ENCODE measurements at regions not wholly inside any gene's neighbourhood (a gene's known extent, or its start where the extent isn't known, plus 50 kb on each side); places are given as distances from the start of the nearest gene placed in this dataset.

DNA sequence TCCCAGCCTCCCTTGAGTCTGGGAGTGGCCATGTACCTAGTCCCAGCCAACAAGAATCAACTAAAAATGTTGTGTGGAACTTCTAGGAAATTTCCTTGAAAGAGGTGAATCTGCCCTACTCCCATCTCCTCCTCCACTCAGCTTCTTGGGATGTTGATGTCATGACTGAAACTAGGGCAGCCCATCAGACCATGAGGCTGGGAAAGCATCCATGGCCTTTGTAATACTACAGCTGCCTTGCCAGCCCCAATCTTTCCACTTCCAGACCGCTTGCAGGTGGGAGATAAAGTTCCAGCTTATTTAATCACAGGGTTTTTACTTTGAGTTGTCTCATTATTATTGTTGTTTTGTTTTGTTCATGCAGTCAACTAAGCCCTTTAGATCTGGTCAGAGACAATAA, 170.3 kb upstream of the LMNTD1 start:
- Mint-ChIP-seq H3K36me3 (no peaks in the 10 kb centered on the region), H3K9me3 (no peaks in the 10 kb centered on the region), H3K27ac (no peak overlapping the region)
- no peak for ATAC-seq
- DNase-seq (ENCODE audit: low spot score in 2 of 2) = no peak

DNA sequence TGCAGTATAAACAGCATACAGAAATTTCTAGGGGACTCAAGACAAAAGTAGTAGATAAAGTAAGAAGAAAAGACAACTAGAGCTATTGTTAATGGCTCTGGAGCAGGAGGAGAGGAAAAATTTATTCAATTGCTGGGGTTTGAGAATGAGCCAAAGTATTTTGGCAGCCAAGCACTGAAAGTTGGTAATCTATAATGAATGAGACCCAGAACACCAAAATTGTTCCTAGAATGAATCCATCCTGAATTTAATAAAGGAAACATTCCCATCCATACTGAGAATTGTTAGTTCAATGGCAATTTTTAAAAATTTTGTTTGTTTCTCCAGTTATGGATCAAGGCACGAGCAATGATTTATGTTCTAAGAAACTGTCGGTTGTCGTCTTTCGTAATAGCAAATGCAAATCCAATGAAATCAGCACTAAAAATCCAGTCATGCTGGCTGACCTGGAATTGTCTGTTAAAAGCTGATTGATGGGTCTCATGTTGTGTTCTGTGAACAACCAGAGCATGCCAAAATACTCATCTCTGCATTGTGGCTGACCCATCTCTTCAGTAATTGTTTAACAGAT, 170.9 kb upstream of the LMNTD1 start:
- Mint-ChIP-seq H3K27ac (no peak overlapping the region), H3K9me3 (no peaks in the 10 kb centered on the region), H3K36me3 (no peaks in the 10 kb centered on the region)
- ATAC-seq (no peak), DNase-seq (ENCODE audit: low spot score in 2 of 2) (no peak)

GRCh38 chr12:25725470-25725869, 172.4 kb upstream of the LMNTD1 start:
- DNase-seq (ENCODE audit: low spot score in 2 of 2) = no peak
- no peaks in the 10 kb centered on the region for H3K36me3 Mint-ChIP-seq
- no peak overlapping the region for H3K27ac Mint-ChIP-seq
- peaks cover 5 to 6% of the 10 kb centered on the region in 2 donors for H3K9me3 Mint-ChIP-seq
- ATAC-seq = no peak

GRCh38 chr12:25725931-25726330, 172.8 kb upstream of the LMNTD1 start:
- Mint-ChIP-seq H3K27ac (no peak overlapping the region), H3K36me3 (no peaks in the 10 kb centered on the region), H3K9me3 (peaks cover 7 to 8% of the 10 kb centered on the region in 2 donors)
- ATAC-seq (no peak), DNase-seq (ENCODE audit: low spot score in 2 of 2) (no peak)

GRCh38 chr12:25728056-25728595, 175.0 kb upstream of the LMNTD1 start:
- Mint-ChIP-seq H3K9me3 (peaks cover 7 to 8% of the 10 kb centered on the region in 2 donors), H3K27ac (no peak overlapping the region), H3K36me3 (no peaks in the 10 kb centered on the region)
- ATAC-seq (no peak), DNase-seq (ENCODE audit: low spot score in 2 of 2) (no peak)

- H3K9me3 Mint-ChIP-seq = peaks cover 7 to 8% of the 10 kb centered on the region in 2 donors
- H3K36me3 Mint-ChIP-seq = no peaks in the 10 kb centered on the region
- ATAC-seq (no peak), DNase-seq (ENCODE audit: low spot score in 2 of 2) (no peak)
- H3K27ac Mint-ChIP-seq = no peak overlapping the region
Observed at GRCh38 chr12:25730489-25731349, 177.6 kb upstream of the LMNTD1 start.

DNA sequence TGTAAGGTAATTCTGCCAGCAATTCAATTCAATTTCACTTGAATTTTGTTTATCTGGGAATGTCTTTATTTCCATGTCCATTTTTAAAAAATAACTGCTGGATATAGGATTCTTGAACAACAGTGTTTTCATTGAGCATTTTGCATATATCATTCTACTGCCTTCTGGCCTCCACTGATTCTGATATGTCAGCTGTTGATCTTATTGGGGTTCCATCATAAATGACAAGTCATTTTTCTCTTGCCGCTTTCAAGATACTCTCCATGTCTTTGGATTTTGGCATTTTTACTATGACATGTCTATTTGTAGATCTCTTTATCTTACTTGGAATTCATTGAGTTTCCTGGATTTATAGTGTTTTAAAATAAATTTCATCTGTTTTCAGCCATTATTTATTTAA, 180.5 kb upstream of the LMNTD1 start:
- H3K36me3 Mint-ChIP-seq = peaks cover 0 to 5% of the 10 kb centered on the region in 2 donors
- H3K9me3 Mint-ChIP-seq = peaks cover 13 to 14% of the 10 kb centered on the region in 2 donors
- DNase-seq (ENCODE audit: low spot score in 2 of 2) = no peak
- no peak for ATAC-seq
- no peak overlapping the region for H3K27ac Mint-ChIP-seq

- H3K36me3 Mint-ChIP-seq = peaks cover 0 to 5% of the 10 kb centered on the region in 2 donors
- H3K27ac Mint-ChIP-seq = no peak overlapping the region
- peaks cover 13 to 14% of the 10 kb centered on the region in 2 donors for H3K9me3 Mint-ChIP-seq
- no peak for DNase-seq (ENCODE audit: low spot score in 2 of 2)
- ATAC-seq = no peak
Observed at GRCh38 chr12:25734529-25735180, 181.6 kb upstream of the LMNTD1 start.

DNA sequence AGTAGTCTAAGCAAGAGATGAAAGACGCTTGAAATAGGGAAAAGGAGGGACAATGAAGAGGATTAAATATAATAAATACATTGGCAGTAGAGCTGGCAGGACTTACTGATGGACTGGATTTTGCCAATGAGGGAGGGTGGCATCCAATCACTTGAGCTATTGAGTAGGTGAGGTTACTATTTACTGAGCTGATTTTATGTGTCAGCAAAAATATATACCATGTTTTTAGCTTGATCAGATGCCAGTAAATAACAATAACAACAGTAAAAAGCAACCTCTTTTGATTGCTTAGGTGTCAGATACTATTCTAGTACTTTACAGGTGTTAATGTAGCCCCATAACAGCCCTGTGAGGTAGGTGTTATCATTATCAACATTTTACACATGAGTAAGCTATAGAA, 187.5 kb upstream of the LMNTD1 start:
- ATAC-seq (no peak), DNase-seq (ENCODE audit: low spot score in 2 of 2) (no peak)
- H3K36me3 Mint-ChIP-seq = peaks cover 0 to 5% of the 10 kb centered on the region in 2 donors
- H3K27ac Mint-ChIP-seq = no peak overlapping the region
- peaks cover 6 to 10% of the 10 kb centered on the region in 2 donors for H3K9me3 Mint-ChIP-seq

- peaks cover 0 to 5% of the 10 kb centered on the region in 2 donors for H3K36me3 Mint-ChIP-seq
- H3K9me3 Mint-ChIP-seq = peaks cover 6 to 10% of the 10 kb centered on the region in 2 donors
- ATAC-seq (no peak), DNase-seq (ENCODE audit: low spot score in 2 of 2) (no peak)
- H3K27ac Mint-ChIP-seq = no peak overlapping the region
Observed at GRCh38 chr12:25741917-25742316, 188.8 kb upstream of the LMNTD1 start.

GRCh38 chr12:25743679-25744215, 190.7 kb upstream of the LMNTD1 start:
- DNase-seq (ENCODE audit: low spot score in 2 of 2) (no peak), ATAC-seq (no peak)
- Mint-ChIP-seq H3K36me3 (no peaks in the 10 kb centered on the region), H3K9me3 (peaks cover 0 to 4% of the 10 kb centered on the region in 2 donors), H3K27ac (no peak overlapping the region)

DNA sequence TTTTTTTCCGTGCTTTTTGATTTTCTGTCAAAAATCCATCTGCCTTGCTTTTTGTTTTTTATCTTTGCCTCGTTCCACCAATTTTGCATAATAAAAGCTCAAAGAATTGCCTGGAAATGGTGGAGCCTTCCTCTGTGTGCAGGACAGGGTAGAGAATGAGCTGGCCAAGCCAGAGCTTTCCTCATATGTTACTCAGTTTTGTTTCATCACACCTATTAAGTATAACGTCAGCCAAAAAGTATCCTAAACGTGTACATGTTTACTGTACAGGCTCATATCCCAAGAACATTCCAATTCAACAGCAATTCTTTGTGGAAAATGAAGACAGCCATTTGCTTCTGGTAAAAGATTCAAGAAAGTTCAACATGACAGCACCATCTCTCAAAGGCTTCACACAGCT, 191.2 kb upstream of the LMNTD1 start:
- ATAC-seq (no peak), DNase-seq (ENCODE audit: low spot score in 2 of 2) (no peak)
- peaks cover 0 to 4% of the 10 kb centered on the region in 2 donors for H3K9me3 Mint-ChIP-seq
- H3K27ac Mint-ChIP-seq = no peak overlapping the region
- no peaks in the 10 kb centered on the region for H3K36me3 Mint-ChIP-seq

- Mint-ChIP-seq H3K36me3 (no peaks in the 10 kb centered on the region), H3K9me3 (peaks cover 0 to 4% of the 10 kb centered on the region in 2 donors), H3K27ac (no peak overlapping the region)
- no peak for DNase-seq (ENCODE audit: low spot score in 2 of 2)
- no peak for ATAC-seq
Observed at GRCh38 chr12:25745281-25745680, 192.2 kb upstream of the LMNTD1 start.

DNA sequence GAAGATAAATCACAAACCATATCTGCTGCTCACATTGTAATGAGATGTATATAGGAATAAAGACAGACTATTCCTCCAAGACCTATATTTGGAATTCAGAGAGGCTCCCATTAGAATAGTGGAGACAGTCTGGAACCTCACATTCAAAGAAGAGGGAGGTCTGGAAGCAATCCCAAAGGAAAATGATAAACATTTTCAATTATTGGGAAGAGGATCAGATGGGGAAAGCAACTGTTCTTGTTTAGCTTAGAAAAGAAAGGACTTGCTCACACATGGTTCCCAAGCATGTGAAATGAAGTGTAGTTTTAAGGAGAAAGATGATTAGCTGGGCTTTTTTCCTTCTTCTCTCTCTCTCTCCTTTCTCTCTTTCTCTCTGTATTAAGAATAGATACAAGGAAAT, 193.0 kb upstream of the LMNTD1 start:
- H3K9me3 Mint-ChIP-seq = peaks cover 0 to under 1% of the 10 kb centered on the region in 2 donors
- no peak overlapping the region for H3K27ac Mint-ChIP-seq
- ATAC-seq (no peak), DNase-seq (ENCODE audit: low spot score in 2 of 2) (no peak)
- no peaks in the 10 kb centered on the region for H3K36me3 Mint-ChIP-seq

DNA sequence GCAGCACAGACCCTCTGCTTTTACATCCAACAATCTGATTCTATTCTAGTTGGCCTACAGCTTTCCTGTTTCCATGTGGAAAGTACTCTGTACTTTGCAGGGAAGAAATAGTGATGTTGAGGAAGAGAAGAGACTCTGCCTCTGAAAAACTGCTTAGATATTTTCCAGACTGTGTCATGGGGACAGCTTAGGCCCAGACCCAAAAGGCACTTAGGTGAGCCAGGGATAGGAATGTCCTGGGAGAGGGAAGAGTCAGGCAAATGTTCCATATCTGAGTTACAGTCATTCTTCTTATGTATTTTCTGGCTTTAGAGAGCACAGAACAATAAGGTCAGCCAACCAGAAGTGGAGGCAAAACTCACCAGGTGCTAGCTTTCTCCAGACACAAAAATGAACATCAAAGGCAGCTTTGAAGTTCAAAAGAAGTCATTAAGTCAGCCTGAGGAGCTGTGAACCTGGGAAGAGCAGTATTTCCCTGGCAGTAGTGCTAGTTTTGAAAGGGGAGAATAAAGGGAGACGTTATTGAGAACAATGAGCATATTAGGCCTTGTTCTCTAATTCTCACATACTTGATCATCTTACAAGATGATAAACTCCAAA, 199.7 kb upstream of the LMNTD1 start:
- no peak overlapping the region for H3K27ac Mint-ChIP-seq

DNA sequence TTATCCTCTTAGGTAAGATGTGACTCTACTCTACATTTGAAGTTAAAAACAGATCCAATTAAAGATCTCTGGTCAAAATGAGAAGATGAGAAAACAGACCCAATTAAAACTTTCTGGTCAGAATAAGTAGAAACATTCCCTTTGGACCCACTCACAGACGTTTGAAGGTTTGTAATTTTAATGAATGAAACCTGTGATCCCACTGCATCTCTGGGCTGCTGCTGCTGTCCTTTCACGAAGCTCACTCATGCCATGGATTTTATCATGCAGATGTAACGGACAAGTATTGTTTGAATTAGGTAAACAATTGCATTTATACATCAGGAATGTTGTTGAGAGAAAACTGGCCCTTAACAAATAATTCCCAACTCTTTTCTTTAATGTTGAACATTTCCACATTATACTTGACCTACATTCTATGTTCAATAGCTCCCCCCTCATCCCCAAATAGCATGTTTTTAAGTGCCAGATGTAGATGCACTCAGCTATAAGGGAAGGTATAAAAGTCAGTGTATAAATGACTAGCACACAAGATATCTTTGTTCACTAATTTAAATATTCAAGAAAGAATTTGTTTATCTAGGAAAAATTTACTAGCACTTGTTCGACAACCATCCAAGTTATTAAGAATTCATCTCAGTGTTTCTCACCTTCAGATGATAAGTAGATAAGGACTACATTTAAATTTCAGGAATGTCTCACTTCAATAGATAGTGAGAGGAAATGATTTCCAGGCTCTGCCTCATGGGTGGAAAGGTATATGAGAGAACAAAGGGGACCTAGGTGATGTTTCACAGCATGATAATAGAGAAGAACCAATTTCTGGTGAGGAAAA, 202.3 kb upstream of the LMNTD1 start:
- Mint-ChIP-seq H3K36me3 (no peaks in the 10 kb centered on the region), H3K27ac (no peak overlapping the region), H3K9me3 (no peaks in the 10 kb centered on the region)
- DNase-seq (ENCODE audit: low spot score in 2 of 2) (no peak), ATAC-seq (no peak)

More for the DNA sequence above, 199.7 kb upstream of the LMNTD1 start:
- DNase-seq (ENCODE audit: low spot score in 2 of 2) (no peak), ATAC-seq (no peak)
- Mint-ChIP-seq H3K9me3 (no peaks in the 10 kb centered on the region), H3K36me3 (no peaks in the 10 kb centered on the region)

Measured in activated naive CD4-positive, alpha-beta T cell treated with anti-CD3 and anti-CD28 coated beads, Interleukin-2, amount 50 U/mL, for 72 hours (primary cell).